ENCODE measurements at regions not wholly inside any gene's neighbourhood (a gene's known extent, or its start where the extent isn't known, plus 50 kb on each side); places are given as distances from the start of the nearest gene placed in this dataset.

DNA sequence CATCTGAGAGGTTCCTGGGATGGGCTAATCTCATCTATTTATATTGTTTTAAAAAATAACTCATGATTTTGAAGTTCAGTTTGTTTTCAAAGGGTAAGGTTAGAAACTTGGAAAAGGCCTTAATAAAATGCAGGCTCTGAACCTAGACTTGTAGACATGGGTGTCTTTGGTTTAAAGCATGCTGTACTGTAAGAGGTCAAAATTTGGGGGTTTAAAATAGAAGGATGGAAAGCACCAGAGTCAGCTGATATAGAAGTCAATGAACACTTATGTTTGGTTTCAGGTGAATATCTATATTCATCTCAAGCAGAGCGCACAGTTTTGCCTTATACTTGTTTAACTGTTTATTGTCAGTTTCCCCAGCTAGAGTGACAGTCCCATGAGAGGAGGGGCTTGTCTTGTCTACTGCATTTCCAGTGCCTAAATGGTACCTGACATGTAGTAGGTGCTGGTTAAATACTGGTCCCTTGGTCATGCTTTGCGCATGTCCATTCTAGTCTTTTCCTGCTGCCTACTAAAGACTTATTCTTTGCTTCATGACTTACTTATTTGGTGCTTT, 112.3 kb upstream of the DTNBP1 start:
- H3K4me2 ChIP-seq: no peak overlapping the region
- ATAC-seq: no peak

DNA sequence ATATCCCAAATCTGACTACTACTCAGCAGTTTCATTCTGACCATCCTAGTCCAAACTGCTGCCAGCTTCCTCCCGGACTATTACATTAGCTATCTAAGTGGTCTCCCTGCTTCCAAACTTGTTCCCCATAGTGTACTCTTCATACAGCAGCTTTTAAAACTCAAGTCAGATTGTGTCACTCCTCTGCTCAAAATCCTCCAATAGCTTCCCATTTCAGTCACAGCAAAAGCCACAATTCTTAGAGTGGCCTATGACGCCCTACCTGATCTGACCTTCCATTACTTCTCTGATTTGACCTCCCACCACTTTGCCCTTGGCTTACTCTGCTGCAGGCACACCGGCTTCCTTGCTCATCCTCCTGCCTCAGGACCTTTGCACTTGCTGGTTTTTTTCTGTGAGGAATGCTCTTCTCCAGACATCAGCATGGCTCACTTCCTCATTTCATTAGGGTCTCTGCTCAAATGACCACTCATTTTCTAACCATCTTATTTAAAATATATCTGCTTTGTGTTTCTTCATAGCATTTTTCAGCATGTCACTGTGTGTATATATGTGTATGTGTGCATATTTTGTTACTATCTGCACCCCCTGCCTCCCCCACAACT, 111.1 kb upstream of the DTNBP1 start:
- Histone ChIP-seq H3K4me3 (no peak overlapping the region), H3K36me3 (ENCODE audit: insufficient read depth) (no peaks in the 10 kb centered on the region), H3K4me1 (ENCODE audit: insufficient read depth) (no peaks in the 10 kb centered on the region), H3K4me2 (no peak overlapping the region), H2AFZ (no peak overlapping the region), H4K20me1 (replicated peaks; ENCODE audit: insufficient read depth) (no peaks in the 10 kb centered on the region), H3K27ac (ENCODE audit: low read depth) (no peak overlapping the region), H3K9me2 (ENCODE audit: insufficient read depth) (peaks cover 3% of the 10 kb centered on the region; the same call in 1 of the 2 replicates), H3K27me3 (ENCODE audit: insufficient read depth) (no peaks in the 10 kb centered on the region), H3F3A (replicated peaks; ENCODE audit: low read depth) (no peaks in the 10 kb centered on the region), H3K79me2 (replicated peaks; ENCODE audit: insufficient read depth) (no peaks in the 10 kb centered on the region)
- Mint-ChIP-seq H3K27me3 (ENCODE audit: insufficient read depth, low read depth, poor library complexity) (peaks cover 2% of the 10 kb centered on the region), H3K27ac (no peak overlapping the region), H3K36me3 (ENCODE audit: low read depth) (no peaks in the 10 kb centered on the region), H3K9me3 (no peaks in the 10 kb centered on the region), H3K4me3 (no peak overlapping the region), H3K4me1 (peaks cover 6% of the 10 kb centered on the region; the same call in 2 of the 3 replicates)
- no peak for TF ChIP-seq STAT1 (IDR thresholded peaks at IDR 0.05; ENCODE audit: unreplicated experiment)
- TF ChIP-seq ZNF114 (CRISPR knock-in tag; IDR thresholded peaks at IDR 0.05): no peak
- TF ChIP-seq, protein P1, sequence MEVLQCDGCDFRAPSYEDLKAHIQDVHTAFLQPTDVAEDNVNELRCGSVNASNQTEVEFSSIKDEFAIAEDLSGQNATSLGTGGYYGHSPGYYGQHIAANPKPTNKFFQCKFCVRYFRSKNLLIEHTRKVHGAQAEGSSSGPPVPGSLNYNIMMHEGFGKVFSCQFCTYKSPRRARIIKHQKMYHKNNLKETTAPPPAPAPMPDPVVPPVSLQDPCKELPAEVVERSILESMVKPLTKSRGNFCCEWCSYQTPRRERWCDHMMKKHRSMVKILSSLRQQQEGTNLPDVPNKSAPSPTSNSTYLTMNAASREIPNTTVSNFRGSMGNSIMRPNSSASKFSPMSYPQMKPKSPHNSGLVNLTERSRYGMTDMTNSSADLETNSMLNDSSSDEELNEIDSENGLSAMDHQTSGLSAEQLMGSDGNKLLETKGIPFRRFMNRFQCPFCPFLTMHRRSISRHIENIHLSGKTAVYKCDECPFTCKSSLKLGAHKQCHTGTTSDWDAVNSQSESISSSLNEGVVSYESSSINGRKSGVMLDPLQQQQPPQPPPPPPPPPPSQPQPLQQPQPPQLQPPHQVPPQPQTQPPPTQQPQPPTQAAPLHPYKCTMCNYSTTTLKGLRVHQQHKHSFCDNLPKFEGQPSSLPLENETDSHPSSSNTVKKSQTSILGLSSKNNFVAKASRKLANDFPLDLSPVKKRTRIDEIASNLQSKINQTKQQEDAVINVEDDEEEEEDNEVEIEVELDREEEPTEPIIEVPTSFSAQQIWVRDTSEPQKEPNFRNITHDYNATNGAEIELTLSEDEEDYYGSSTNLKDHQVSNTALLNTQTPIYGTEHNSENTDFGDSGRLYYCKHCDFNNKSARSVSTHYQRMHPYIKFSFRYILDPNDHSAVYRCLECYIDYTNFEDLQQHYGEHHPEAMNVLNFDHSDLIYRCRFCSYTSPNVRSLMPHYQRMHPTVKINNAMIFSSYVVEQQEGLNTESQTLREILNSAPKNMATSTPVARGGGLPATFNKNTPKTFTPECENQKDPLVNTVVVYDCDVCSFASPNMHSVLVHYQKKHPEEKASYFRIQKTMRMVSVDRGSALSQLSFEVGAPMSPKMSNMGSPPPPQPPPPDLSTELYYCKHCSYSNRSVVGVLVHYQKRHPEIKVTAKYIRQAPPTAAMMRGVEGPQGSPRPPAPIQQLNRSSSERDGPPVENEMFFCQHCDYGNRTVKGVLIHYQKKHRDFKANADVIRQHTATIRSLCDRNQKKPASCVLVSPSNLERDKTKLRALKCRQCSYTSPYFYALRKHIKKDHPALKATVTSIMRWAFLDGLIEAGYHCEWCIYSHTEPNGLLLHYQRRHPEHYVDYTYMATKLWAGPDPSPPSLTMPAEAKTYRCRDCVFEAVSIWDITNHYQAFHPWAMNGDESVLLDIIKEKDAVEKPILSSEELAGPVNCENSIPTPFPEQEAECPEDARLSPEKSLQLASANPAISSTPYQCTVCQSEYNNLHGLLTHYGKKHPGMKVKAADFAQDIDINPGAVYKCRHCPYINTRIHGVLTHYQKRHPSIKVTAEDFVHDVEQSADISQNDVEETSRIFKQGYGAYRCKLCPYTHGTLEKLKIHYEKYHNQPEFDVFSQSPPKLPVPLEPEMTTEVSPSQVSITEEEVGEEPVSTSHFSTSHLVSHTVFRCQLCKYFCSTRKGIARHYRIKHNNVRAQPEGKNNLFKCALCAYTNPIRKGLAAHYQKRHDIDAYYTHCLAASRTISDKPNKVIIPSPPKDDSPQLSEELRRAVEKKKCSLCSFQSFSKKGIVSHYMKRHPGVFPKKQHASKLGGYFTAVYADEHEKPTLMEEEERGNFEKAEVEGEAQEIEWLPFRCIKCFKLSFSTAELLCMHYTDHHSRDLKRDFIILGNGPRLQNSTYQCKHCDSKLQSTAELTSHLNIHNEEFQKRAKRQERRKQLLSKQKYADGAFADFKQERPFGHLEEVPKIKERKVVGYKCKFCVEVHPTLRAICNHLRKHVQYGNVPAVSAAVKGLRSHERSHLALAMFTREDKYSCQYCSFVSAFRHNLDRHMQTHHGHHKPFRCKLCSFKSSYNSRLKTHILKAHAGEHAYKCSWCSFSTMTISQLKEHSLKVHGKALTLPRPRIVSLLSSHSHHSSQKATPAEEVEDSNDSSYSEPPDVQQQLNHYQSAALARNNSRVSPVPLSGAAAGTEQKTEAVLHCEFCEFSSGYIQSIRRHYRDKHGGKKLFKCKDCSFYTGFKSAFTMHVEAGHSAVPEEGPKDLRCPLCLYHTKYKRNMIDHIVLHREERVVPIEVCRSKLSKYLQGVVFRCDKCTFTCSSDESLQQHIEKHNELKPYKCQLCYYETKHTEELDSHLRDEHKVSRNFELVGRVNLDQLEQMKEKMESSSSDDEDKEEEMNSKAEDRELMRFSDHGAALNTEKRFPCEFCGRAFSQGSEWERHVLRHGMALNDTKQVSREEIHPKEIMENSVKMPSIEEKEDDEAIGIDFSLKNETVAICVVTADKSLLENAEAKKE (CRISPR knock-in tag; IDR thresholded peaks at IDR 0.05): no peak
- TF ChIP-seq, protein P2, sequence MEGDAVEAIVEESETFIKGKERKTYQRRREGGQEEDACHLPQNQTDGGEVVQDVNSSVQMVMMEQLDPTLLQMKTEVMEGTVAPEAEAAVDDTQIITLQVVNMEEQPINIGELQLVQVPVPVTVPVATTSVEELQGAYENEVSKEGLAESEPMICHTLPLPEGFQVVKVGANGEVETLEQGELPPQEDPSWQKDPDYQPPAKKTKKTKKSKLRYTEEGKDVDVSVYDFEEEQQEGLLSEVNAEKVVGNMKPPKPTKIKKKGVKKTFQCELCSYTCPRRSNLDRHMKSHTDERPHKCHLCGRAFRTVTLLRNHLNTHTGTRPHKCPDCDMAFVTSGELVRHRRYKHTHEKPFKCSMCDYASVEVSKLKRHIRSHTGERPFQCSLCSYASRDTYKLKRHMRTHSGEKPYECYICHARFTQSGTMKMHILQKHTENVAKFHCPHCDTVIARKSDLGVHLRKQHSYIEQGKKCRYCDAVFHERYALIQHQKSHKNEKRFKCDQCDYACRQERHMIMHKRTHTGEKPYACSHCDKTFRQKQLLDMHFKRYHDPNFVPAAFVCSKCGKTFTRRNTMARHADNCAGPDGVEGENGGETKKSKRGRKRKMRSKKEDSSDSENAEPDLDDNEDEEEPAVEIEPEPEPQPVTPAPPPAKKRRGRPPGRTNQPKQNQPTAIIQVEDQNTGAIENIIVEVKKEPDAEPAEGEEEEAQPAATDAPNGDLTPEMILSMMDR (conservative IDR thresholded peaks at IDR 0.05; ENCODE audit: low read depth in 2 of 2): no peak
- no peak for TF ChIP-seq NANOG (IDR thresholded peaks at IDR 0.05; ENCODE audit: borderline replicate concordance)
- TF ChIP-seq CREB1 (CRISPR knock-in tag; IDR thresholded peaks at IDR 0.05; ENCODE audit: low read depth): no peak
- TF ChIP-seq POLR2AphosphoS5 (IDR thresholded peaks at IDR 0.05; ENCODE audit: low read depth): no peak
- no peak for TF ChIP-seq EZH2phosphoT487 (IDR thresholded peaks at IDR 0.05; ENCODE audit: unreplicated experiment)
- no peak for ATAC-seq
- DNase-seq (ENCODE audit: low spot score): no peak

More for the DNA sequence above, 112.3 kb upstream of the DTNBP1 start:
- no peaks in the 10 kb centered on the region for H3K9me3 Mint-ChIP-seq
- Histone ChIP-seq H4K20me1 (replicated peaks; ENCODE audit: insufficient read depth) (no peaks in the 10 kb centered on the region), H3F3A (replicated peaks; ENCODE audit: low read depth) (no peaks in the 10 kb centered on the region), H3K4me3 (no peak overlapping the region), H2AFZ (no peak overlapping the region), H3K9me2 (ENCODE audit: insufficient read depth) (peaks cover 3% of the 10 kb centered on the region; the same call in 1 of the 2 replicates), H3K27ac (ENCODE audit: low read depth) (no peak overlapping the region), H3K79me2 (replicated peaks; ENCODE audit: insufficient read depth) (no peaks in the 10 kb centered on the region), H3K27me3 (ENCODE audit: insufficient read depth) (no peaks in the 10 kb centered on the region), H3K4me1 (ENCODE audit: insufficient read depth) (no peaks in the 10 kb centered on the region), H3K36me3 (ENCODE audit: insufficient read depth) (no peaks in the 10 kb centered on the region)
- H3K4me3 Mint-ChIP-seq: no peak overlapping the region
- no peak for TF ChIP-seq EZH2phosphoT487 (IDR thresholded peaks at IDR 0.05; ENCODE audit: unreplicated experiment)
- H3K27me3 Mint-ChIP-seq (ENCODE audit: insufficient read depth, low read depth, poor library complexity): peaks cover 2% of the 10 kb centered on the region
- peaks cover 6% of the 10 kb centered on the region; the same call in 2 of the 3 replicates for H3K4me1 Mint-ChIP-seq
- no peak for DNase-seq (ENCODE audit: low spot score)
- H3K27ac Mint-ChIP-seq: no peak overlapping the region
- H3K36me3 Mint-ChIP-seq (ENCODE audit: low read depth): no peaks in the 10 kb centered on the region
